HG02610 (cell line): ENCODE measurements at regions not wholly inside any gene's neighbourhood (a gene's known extent, or its start where the extent isn't known, plus 50 kb on each side); places are given as distances from the start of the nearest gene placed in this dataset.

Experiments used
- ATAC-seq: cut with Tn5 transposase; IDR thresholded peaks from one replicate; pipeline ENCODE4 v1.9.1; 2021; ENCODE audit warnings: mild to moderate bottlenecking, moderate library complexity; ENCODE audit not compliant: unreplicated experiment

GRCh38 chr20:6884114-6884513, 116.6 kb downstream of the BMP2 start:
- ATAC-seq, result no peak

GRCh38 chr20:6886065-6886729, 118.7 kb downstream of the BMP2 start:
- ATAC-seq, result no peak

- ATAC-seq, result no peak
Measured at GRCh38 chr20:6887966-6888365, 120.5 kb downstream of the BMP2 start.

GRCh38 chr20:6888736-6889395, 121.4 kb downstream of the BMP2 start:
- no peak for ATAC-seq

- no peak for ATAC-seq
Measured at GRCh38 chr20:6892724-6893123, 125.2 kb downstream of the BMP2 start.

GRCh38 chr20:6898928-6899327, 131.4 kb downstream of the BMP2 start:
- ATAC-seq, result no peak

GRCh38 chr20:6906871-6907270, 139.4 kb downstream of the BMP2 start:
- no peak for ATAC-seq

GRCh38 chr20:6908673-6909072, 141.2 kb downstream of the BMP2 start:
- no peak for ATAC-seq

- no peak for ATAC-seq
Measured at GRCh38 chr20:6909608-6910007, 142.1 kb downstream of the BMP2 start.

- ATAC-seq, result no peak
Measured at GRCh38 chr20:6914986-6915385, 147.5 kb downstream of the BMP2 start.

GRCh38 chr20:6916938-6917337, 149.5 kb downstream of the BMP2 start:
- ATAC-seq, result no peak

- no peak for ATAC-seq
Measured at GRCh38 chr20:6919792-6920468, 152.4 kb downstream of the BMP2 start.

- no peak for ATAC-seq
Measured at GRCh38 chr20:6920991-6921613, 153.6 kb downstream of the BMP2 start.

- ATAC-seq, result no peak
Measured at GRCh38 chr20:6921717-6922386, 154.4 kb downstream of the BMP2 start.

GRCh38 chr20:6924681-6925080, 157.2 kb downstream of the BMP2 start:
- no peak for ATAC-seq

GRCh38 chr20:6925744-6926278, 158.3 kb downstream of the BMP2 start:
- no peak for ATAC-seq

GRCh38 chr20:6940048-6940447, 172.6 kb downstream of the BMP2 start:
- no peak for ATAC-seq

GRCh38 chr20:6940876-6941275, 173.4 kb downstream of the BMP2 start:
- no peak for ATAC-seq

- ATAC-seq, result no peak
Measured at GRCh38 chr20:6941571-6941970, 174.1 kb downstream of the BMP2 start.

- no peak for ATAC-seq
Measured at GRCh38 chr20:6942266-6942665, 174.8 kb downstream of the BMP2 start.

- no peak for ATAC-seq
Measured at GRCh38 chr20:6944292-6944691, 176.8 kb downstream of the BMP2 start.
